COLO829 (cell line): ENCODE measurements at regions not wholly inside any gene's neighbourhood (a gene's known extent, or its start where the extent isn't known, plus 50 kb on each side); places are given as distances from the start of the nearest gene placed in this dataset.

Experiments used
- DNase-seq: peaks from one replicate; pipeline ENCODE4 v3.0.0; 2012; ENCODE audit warnings: low spot score

GRCh38 chr2:20110876-20111275 lies 59.4 kb upstream of the LAPTM4A start:
- DNase-seq, result no peak

DNA sequence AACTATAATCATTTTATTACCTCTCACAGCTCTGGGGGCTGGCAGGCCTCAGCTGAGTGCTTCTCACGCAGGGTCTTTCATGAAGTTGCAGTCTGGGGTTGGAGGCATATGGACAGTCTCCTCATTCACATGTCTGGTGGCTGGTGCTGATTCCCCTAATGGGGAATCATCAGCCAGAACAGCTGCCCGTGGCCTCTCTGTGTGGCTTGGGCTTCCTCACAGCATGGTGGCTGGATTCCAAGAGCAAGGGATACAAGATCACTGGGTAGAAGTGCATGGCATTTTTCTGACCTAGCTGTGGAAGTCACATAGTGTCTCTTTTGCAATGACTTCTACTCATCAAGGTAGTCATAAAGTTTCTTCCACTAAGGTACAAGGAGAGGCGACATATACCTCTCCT lies 59.0 kb upstream of the LAPTM4A start:
- DNase-seq, result no peak

DNA sequence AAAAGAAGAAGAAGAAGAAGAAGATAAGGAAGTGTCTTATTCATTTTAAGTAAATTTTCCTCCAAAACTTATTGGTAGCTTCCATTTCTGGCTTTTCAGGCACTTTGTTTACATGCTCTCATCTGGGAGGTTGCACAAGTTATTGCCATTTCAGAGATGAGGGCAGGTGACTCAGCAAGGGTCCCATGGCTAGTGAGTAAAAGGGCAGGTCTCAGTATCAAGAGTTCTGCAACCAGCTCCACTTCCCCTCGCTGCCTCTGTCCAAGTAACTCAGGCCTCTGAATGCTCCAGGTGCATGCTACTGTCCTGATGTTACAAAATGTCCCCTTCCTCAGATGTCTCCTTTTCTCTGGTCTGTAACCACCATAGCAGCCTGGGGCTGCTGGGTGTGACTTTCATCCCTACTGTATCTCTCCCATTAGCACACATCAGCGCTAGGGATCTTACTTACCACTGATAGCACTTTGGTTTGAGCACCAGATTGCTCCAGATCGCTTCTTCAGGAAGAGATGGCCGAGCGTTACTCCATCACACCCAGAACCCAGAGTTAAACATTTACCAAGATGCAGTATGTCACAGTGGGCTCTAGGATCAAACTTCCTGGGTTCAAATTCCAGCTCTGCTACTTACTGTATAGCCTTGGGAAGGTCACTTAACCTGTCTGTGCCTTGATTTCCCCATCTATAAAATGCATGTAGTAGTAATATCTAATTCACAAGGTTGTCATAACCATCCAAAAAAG lies 57.4 kb upstream of the LAPTM4A start:
- no peak for DNase-seq

DNA sequence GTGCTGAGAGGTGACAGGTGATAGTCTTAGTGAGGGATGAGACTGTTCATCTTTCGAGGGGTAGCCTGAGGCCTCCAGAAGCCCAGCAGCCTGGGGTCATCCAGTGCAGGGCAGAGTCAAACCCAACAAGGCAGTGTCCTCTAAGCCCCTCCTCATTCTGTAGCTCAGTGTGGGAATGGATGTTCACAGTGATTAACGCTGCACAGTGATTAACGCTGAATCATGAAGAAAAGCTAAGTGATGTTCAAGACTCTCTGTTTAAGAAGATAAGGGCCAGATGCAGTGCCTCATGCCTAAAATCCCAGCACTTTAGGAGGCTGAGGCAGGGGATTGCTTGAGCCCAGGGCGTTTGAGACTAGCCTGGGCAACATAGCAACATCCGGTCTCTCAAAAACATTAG lies 56.3 kb upstream of the LAPTM4A start:
- no peak for DNase-seq

GRCh38 chr2:20107352-20107751 lies 55.9 kb upstream of the LAPTM4A start:
- DNase-seq, result no peak

GRCh38 chr2:20106746-20107145 lies 55.3 kb upstream of the LAPTM4A start:
- no peak for DNase-seq

- DNase-seq, result no peak
Measured at GRCh38 chr2:20104900-20105545, 53.6 kb upstream of the LAPTM4A start.

GRCh38 chr2:20103530-20103929 lies 52.1 kb upstream of the LAPTM4A start:
- no peak for DNase-seq
